Hematopoietic multipotent progenitor cell treated with erythropoietin and hydrocortisone succinate and interleukin-3 and kit ligand, for 15 days (in vitro differentiated cells): ENCODE measurements at regions not wholly inside any gene's neighbourhood (a gene's known extent, or its start where the extent isn't known, plus 50 kb on each side); places are given as distances from the start of the nearest gene placed in this dataset.
"Not testable (repeated sequence)": the region's sequence is repeated elsewhere in the genome, so short reads cannot be mapped to it uniquely, and the experiment has no call there.

ENCODE experiments used
- DNase-seq: peaks from one replicate; pipeline ENCODE4 v3.0.0-alpha.2; 2015; ENCODE audit warnings: low spot score

DNA sequence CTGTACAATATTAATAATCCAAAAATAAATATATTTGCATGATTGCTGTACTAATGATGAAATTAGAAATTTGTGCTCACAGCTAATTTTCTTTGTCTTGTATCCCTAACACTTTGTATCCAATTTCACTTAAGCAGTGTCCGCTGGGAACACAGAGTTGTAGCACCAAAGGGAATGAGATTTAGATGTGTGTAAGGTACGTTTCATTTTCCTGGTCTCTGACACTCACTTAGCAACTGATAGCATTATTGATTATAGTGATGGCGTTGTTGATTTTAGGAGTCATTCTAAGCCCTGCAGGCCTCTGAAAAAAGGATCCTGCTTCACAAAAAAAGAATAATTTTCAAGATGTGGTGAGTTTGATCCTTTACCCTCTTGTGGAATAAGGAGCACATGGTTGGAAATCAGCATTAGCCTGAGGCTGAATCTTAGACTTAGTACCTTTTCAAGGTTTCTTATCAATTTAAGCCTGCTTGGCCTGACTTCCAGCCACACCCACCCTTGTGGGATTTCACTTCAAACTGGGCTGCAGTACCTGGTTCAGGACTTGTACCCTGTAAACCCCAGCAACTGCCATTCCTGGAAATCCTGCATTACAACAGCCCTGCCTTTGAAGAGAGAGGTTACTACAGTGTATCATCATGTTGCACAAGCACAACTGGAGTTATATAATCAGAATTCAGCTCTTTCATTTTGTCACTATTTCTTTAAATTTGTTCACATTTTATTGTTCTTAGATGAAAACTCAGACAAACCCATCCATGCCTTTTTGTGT, 116.2 kb downstream of the RND3 start:
- no peak for DNase-seq

DNA sequence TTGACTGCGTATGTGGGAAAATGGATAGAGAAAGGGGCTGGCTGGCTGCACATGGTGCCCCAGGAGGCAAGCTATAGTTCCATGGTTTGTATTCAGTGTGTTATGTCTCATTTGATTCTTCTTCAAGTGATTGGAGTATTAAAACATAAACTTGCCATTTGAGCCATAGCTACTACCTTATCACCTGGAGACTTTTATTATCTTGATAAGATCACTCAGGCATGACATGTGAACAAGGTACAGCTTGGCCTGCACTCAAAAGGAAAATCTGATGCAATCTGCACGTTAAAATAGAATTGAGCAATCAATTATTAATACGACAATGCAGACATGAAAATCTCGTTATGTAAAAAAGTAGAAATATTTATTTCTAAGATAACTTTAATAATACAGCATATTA, 116.9 kb downstream of the RND3 start:
- DNase-seq, result no peak

DNA sequence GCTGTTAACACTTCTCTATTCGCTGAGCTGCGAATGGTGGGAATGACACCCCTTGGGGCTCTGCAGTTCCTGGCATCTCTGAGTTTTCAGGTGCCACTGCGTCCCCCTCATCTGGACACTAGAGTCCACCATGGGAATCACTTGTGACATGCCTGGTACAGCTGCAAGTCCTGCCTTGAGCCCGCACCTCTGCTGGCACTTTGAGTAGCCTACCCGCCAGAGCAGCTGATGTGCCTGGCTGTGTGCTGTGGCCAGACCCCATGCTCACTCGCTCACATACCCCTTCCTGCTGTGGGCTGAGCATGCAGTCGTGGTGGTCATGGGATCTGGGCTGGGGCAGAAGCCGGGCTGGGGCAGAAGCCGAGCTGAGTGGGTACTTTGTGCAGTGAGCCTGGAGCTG, 117.6 kb downstream of the RND3 start:
- DNase-seq, result no peak

DNA sequence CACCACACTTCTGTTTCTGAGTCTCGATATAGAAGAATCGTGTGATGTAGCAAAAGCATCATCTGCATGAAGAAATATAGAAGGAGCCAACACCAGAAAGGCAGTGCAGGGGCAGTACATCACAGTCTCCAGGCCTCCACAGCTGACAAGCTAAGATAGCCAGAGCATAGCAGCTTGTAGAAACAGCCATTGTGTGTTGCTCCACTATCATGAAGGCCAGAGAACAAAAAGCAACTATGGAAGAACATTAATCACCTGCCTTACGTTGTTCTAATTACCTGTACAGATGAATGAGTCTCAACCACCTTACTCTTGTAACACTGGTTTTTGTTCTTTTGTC, 129.0 kb downstream of the RND3 start:
- DNase-seq, result no peak

DNA sequence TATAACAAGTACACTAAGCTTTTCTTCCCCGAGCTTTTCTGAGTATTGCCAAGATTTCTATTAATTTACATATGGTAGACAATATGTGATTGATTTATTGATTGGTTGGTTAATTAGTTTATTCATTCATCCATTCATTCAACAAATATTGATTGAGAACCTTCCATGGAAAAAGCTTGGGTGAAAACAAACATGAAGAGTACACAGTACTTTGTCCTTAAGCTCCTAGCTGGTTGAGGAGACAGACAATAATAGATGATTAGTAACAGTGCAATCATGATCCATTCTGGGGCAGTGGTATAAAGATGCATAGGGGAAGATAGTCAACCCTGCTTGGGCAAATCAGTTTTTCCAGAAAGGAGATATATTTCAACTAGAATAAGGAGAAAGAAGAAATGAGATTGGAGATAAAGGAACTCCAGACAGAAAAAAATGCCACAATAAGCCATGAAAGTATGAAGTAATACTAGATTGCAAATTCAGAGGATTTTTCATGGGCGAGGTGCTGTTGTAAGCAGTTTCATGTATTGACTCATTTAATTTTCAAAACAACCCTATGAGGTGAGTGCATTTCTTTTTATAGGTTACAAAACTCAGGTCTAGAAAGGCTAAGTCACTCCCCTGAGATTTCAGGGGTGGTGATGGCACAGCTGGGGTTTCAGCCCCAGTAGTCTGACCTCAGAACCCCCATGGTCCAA, 129.5 kb downstream of the RND3 start:
- no peak for DNase-seq

DNA sequence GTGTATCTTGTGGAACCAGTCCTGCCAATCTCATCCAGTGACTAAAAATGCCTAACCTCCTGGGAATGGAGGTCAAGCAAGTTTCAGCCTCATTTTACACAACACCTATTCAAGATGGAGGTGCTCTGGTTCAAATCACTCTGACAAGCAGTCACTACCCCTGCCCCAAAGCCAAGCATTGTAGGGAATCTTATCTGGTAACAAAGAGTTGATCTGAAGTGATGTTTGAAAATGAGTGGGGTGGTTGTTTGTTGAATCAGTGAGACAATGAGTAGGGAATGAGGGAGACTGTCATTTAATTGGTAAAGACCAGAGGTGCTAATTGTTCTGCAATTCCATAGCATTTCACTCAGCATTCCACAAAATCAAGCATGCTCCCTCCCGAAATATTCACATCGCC, 132.0 kb downstream of the RND3 start:
- DNase-seq, result no peak

DNA sequence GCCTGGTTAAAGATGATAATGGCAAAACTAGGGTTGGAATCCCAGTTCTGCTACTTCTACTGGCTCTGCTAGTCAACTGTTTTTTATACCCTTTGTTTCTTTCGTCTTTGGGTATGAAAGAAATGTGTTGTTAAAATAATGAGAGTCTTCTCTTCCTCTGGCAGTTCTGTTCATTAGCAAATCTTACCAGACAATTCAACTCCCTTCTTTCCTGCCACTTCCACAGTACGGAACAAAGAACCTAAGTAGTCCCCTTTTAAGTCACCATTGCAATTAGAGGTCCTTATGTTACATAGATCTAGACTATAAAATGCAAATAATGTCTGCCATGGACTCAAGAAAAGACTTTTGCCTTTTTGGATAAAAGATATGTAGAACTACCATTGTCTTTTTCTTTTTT, 134.1 kb downstream of the RND3 start:
- DNase-seq, result no peak

DNA sequence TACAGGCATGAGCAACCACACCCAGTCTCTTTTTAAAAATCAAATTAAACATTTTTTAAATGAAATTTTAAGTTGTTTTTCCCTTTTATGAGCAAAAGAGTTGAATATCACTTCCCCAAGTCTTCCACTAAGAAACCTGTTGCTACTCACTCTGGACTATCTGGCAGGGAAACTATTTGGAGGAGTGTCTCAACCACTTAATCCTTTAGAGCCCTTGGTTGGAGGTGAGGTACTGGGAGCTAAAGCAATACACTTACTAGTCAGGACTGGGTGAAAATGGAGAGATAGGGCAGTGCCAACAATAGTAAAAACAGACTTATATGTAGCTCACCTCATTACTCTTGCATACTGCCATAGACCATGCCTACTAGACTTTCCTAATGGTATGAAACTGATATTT, 135.5 kb downstream of the RND3 start:
- no peak for DNase-seq

DNA sequence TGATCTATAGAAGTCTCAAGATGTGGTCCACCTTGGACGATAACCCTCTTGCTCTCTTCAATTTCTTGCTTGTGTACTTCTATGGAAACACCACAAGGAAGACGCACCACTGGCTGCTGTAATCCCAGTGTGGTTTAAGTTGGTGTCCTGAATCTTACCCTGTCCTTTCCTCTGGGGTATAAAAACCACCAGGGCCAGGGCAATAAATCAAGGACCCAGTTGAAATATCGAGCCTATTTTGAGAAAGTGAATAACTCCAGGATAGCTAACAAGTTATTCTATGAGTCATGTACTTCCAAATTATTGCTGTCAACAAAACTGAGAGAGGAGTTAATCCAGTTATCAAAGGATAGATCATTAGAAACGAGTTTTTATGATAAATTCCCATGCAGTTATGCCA, 137.0 kb downstream of the RND3 start:
- DNase-seq, result no peak

DNA sequence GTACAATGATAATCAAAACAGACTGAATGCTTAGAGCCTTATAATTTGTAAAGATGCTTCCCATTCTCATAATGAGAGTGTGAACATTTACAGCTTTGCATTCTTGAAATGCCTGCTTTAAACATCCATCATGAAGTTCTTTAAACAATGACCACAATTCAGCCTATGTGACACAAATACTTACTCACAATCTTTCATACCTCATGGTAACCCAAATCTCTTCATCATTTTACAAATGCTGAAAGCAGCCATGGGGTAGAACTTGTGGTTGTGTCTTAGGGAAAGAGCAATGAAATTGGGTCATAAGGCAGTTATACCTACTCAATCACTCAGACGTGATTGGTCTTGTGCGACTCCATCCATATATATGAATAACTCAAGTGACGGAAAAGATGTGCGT, 140.7 kb downstream of the RND3 start:
- DNase-seq, result no peak

DNA sequence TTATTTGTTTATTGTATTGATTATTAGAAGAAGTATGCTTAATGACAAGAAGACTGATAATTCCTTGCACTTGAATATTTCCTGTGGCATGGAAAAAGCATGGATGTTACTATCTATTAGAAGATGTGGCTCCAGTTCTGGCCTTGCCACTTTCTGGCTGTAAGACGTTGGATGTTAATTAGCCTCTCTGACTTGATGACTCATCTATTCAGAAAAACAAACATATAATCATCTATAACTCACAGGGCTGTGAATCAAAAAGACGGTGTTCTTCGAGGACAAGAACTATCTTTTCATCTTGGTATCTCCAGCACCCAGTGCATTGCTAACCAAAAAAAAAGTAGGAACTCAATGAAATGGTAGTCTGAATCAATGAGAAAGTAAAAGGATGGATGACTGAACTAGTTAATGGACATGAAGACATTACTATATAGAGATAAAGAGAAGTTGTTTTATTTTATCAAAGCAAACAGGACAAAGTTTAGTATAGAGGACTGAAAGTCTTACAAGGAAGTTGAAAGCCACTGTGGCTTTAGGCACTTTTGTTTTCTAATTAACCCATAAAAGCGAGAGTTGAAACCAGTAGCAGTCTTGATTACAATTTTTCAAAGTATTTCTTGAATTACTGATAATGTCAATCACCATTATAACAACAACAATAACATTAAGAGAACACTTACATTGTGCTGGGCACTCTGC, 145.3 kb downstream of the RND3 start:
- no peak for DNase-seq

DNA sequence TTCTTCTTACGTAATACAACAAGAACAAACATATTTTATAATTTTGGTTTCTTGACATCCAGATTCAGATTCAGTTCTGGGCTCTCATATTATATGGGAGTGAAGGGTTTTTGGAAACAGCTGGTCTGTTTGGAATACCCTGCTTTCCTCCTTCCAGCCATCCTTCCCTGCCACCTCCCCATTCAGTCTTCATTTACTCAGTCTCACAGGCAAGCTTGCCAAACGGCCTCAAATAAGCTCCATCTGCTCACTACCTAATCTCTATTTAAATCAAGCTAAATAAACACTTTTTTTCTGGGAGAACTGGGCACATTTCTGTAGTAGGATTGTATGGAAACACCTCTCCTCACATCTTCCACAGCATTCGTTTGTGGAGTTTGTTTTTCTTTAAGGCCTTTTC, 147.5 kb downstream of the RND3 start:
- no peak for DNase-seq

DNA sequence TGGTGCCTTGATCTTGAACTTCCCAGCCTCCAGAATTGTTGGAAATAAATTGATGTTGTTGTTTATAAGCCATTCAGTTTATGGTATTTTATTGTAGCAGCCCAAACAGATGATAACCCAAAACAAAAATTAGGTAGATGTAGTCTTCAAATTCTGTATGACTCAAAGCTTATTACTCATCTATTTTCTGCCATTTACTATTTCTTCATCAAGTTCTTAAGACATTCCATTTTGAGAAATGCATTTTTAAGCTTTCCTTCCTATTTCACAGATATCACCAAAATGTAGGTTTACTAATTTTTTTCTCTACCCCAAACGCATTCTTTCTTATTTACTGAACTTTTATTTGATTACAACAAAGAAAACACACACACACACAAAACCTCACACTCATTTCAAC, 148.2 kb downstream of the RND3 start:
- DNase-seq, result no peak

DNA sequence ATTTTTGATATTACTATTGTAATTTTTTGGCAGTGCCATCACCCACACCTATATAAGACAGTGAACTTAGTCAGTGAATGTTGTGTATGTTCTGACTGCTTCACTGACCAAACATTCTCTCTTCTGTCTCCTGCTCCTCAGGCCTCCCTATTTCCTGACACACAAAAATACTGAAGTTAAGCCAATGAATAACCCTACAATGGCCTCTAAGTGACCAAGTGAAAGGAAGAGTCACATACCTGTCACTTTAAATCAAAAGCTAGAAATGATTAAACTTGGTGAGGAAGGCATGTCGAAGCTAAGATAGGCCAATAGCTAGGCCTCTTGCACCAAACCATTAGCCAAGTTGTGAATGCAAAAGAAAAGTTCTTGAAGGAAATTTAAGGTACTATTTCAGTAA, 151.9 kb downstream of the RND3 start:
- no peak for DNase-seq

DNA sequence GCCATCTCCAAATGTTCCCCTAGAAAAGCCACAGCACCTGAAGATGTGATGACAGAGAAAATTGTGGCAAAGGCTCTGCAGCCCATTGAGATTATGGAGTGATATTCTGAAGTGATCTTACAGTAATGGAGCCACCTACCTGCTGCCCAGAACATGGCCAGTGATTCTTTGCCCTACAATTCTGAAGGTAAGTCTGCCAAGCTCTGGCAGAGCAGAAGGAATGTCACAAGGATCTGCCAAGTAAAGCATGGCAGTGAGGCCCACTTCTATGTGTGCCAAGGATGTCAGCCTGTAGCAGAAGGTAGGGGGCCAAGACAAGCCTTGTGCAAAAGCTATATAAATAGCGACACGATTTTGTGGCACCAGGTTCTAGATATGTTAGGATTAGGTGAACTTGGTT, 155.1 kb downstream of the RND3 start:
- no peak for DNase-seq

DNA sequence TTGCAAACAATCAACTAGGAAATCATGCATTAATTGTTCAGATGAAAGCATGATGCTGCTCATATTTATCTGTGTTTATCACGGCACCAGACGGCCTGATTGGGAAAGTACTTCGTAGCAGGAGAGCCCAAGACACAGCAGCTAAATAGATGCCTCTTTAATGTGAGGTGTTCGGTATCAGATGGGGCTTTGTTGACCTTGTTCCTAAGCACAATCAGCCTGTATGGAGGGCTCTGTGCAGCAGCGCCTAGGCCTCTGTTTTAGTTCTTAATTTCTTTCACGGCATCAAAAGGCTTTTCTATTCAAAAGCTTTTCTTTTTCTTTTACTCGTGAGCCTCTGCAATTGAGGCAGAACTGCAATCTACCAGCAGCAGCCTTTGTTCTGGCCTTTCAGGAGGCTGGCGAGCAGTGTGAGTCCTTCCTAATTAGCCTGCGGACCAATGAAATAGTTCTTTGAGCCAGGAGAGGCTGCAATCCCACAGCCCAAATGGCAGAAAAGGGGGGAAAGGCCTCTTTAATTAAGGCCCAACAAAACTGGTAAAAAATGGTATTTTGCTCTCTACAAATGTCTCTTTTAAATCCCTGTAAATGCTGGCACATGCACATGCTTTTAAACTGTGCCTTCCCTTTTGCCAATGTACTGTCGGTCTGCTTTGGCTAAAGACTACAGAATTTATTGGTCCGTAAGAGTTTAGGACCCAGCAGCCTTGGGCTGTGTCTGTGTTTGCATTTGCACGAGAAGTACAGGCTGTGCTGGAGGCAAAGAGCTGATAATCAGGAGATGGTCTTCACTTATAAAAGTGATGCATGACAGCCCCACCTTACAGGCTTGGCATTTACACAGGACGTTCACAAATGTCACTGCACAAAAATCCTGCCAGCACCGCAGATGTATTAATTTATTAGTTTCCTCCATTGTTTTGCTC, 159.6 kb downstream of the RND3 start:
- no peak for DNase-seq

DNA sequence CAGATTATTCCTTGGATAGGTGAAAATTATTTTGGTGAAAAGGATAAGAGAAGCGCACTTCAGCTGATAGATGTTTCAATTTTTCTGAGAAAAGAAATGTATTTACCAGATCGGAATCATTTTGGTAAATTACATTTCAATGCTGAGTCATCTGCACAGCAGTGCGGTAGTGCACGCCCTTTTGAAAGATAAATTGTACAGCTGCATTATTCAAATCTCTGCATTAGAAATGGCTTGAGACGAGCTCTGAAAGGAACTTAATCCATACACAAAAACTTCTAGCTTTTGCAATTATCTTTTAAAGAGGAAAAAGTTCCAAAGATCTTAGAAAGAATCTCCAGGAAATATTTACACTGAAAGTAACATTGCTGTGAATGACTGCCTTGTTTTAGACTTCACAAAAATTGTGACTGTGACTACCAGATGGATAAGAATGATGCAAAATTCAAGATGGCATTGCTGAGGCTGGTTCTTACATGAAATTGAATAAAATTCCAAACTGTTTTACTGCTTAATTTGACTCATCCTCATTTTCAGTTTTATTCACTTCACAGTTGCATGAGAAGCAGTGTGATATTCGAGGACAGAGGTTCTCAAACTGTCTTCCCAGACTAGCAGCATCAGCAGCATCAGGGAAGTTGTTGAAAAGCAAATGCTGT, 161.7 kb downstream of the RND3 start:
- DNase-seq, result no peak

DNA sequence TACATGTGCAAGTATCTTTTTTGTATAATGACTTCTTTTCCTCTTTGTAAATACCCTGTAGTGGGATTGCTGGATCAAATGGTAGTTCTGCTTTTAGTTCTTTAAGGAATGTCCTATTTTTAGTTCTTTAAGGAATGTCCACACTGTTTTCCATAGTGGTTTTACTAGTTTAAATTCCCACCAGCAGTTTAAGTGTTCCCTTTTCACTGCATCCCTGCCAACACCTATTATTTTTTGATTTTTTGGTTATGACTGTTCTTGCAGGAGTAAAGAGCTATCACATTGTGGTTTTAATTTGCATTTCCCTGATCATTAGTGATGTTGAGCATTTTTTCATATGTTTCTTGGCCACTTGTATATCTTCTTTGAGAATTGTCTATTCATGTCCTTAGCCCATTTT, 164.4 kb downstream of the RND3 start:
- not testable (repeated sequence) for DNase-seq

DNA sequence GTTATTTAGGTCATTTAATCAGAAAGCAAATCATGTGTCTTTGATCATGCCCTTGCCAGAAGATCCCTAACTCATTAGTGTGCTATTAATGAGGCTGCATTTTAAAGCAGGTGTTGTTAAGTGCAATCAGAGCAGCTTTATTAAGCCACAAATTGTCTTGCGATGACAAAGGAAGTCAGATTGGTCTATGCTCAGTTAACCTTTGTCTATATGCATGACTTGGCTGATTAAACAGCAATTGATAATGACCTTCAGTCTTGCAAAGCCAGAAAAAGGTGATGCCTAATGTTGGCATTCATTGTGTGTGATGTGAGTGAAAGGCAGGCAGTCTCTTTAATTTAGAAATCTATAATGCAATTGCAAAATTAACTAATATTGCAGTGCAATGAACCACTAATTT, 166.9 kb downstream of the RND3 start:
- DNase-seq, result no peak

DNA sequence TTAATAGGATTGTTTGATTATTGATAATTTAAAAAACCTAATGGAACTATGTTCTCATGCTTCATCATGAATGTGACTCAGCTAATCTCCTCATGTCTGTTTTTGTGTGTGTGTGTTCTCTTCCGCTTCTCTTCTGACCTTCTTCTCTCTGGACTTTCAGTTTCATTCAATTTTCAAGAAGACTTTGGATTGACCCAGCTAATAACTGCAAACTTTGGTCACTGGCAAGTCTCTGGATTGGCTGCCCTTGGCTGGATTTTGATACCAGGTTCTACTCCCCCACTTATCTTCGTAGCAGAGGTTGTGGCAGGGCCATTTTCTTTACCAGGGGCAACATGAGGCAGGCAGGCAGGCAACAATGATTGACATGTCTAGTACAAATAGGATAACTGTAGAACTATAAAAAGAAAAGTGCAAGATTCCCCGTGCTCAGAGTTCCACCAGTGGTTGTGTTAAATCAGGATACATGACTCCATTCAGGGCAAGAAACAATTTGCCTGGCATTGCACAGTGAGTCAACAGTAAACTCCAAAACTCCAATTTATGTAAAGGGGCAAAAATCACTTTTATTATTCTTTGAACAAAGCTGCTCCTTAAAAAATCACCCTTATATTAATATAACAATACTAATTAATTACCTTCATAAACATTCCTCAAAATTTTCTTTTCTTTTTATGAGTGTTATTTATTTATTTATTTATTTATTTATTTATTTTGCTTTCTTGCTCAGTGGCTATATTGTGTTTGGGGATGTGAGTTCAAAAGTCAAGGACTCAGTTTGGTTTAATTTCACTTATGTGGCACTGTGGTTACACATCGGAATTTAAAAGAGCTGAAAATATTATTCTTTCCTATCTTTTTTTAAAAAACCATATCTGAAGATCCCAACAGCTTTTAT, 167.6 kb downstream of the RND3 start:
- no peak for DNase-seq

DNA sequence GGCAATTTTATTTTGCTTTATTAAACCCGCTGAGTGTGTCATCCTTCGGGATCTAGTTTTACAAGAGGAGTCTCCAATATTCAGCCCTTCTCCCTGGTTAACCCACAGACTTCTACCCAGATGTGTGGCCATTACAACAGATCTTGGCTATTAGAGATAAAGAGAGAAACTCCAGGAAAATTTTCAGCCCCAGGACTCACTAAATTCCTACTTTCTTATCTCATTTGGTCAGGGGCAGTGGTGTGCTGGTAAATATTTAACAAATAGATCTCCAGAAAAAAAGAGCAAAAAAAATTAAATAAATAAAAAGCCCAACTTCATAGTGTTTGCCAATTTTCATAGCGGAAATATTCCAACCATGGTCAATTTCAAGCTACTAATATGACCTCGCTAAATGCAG, 168.4 kb downstream of the RND3 start:
- no peak for DNase-seq
